ENCODE measurements at regions not wholly inside any gene's neighbourhood (a gene's known extent, or its start where the extent isn't known, plus 50 kb on each side); places are given as distances from the start of the nearest gene placed in this dataset.
"Not testable (repeated sequence)": the region's sequence is repeated elsewhere in the genome, so short reads cannot be mapped to it uniquely, and the experiment has no call there.

DNA sequence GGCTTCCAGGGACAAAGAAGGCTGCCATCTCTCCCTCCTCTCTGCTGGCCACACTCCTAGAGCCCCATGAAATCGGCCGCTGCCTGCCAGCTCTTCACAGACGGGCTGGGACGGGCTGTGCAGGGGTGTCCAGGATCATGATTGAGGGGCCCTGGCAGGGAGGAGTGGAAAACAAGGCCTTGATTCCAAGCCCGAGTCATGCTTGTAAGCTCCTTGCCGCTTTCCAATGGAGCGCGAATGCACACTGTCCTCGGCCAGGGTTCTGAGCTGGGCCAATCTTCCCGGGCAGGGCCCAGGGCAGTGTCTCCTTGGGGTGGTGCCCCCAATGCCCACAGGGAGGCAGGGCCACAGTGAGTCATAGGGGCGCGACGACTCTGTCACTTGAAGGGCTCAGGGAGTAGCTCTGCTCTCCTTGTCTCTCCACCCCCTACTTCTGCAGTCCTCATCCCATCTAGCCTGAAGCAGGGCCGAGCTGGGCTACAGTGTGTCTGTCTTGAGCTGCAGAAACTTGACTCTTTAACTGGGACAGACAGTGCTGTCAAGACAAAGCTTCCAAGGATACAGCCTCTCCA, 186.2 kb upstream of the SVIL start:
- DNase-seq = no peak

DNA sequence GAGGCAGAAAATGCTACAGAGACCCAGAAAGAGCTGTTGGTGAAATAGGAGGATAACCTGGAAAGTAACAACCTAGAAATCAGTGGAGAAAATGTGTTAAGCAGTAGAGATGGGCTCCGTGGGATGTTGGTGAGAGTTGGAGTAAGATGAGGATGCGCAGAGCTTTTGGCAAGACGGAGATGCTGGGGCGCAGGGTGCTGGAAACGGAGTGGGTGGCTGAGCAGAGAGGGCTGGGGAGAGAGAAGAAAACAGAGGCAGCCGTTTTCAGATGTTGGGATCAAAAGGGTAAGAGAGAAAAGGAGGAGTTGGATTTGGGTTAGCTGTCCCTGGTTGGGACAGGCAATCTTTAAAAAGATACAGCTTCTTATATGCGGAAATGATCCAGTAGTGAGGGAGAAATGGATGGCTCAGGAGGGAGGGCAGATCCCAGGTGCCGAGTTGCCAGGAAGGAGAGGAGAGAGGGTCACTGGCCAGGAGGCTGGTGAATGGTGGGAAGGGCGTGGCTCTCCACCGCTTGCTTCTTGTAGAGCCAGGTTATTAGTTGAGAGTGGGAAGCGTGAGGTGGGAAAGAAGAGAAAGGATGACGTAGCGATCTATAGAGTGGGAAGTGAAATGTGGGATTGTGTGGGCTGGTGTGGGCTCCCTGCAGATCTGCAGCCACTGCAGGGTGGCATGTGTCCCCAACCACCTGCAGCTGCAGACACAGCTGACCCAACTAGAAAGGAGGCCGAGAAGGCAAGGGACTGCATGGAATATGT, 182.2 kb upstream of the SVIL start:
- DNase-seq = no peak

DNA sequence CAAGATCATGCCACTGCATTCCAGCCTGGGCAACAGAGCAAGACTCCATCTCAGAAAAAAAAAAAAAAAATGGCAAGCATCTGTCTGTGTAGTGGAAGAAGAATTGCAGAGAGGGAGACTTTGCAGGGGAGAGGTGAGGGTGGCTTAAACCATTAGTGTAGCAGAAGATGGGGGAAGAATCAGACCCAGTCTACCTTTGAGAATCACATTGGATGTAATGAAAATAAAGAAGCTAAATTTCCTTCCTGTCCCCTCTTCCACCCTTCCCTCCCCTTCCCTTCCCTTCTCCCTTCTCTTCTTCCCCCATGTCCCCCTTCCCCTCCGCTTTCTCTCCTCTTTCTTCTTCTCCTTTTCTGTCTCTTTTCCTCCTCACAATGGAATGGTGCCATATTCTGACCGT, 180.8 kb upstream of the SVIL start:
- DNase-seq = no peak

DNA sequence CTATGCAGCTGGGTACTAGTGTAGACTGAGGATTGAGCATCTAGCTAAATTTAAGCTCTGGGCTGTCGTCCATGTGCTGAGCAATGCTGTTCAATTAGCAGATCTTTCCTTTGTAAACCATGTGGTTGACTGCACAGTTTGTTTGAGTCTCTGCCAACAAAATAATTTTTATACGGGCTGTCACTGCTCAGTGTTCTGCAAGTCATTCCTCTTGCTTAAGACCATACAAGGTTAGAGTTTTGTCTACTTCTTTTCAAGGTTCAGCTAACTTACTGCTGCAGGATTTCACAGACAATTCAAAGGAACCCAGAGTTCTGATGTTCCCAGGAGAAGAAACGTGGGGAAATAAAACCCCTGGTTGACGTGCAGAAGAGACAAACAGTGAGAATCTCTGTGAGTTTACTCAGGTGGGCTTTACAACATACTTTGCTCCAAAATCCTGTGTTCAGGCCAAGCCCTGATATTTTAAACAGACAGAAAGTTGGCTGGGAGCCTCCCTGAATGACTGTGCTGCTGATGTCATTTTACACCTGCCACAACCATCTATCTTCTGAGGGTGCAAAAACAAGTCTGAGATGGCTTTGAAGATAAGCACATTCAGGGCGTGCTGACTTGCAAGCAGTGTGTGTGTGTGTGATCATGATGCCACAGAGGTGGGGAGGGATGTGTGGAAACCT, 177.1 kb upstream of the SVIL start:
- DNase-seq = peak; percentile 95

DNA sequence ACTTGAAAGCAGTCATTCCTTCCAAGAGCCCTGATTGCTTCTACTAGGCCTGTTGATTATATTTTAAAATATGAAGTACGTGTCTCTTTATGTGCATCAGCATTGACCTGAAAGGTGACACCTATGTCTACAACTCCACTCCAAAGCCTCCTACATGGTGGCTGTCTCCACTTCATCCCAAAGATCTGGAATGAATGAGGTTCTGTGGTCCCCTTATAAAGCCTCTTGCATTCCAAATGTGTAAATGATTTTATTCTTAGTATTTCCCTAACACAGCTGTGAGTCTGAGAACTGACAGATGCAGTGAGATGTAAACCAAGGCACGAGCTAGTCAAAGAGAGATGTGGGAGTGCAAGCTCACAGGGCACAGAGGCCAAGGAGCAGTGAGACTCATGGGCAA, 176.0 kb upstream of the SVIL start:
- peak; percentile 21 for DNase-seq

DNA sequence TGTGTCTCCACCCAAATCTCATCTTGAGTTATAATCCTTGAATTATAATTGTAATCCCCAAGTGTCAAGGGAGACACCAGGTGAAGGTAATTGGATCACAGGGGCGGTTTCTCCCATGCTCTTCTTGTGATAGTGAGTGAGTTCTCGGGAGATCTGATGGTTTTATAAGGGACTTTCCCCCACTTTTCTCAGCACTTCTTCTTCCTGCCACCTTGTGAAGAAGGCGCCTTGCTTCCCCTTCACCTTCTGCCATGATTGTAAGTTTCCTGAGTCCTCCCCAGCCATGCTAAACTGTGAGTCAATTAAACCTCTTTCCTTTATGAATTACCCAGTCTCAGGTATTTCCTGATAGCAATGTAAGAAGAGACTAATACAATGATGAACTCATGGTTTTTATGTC, 175.5 kb upstream of the SVIL start:
- DNase-seq = not testable (repeated sequence)

DNA sequence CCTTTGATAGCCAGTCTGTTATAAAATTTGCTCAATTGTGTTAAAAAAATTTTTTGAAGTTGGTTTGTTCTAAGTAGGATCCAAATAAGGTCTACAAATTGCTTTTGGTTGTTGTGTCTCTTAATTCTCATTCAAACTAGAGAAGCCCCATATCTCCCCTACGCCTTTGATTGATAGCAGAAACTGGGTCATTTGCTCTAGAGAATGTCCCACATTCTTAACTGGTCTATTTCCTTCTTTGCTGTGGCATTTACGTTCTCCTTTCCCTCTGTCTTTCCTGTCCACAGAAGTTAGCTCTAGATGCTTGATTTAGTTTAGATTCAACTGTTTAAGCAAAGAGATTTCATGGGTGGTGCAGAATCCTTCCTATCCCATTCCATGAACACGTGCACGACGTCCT, 174.6 kb upstream of the SVIL start:
- DNase-seq = no peak

DNA sequence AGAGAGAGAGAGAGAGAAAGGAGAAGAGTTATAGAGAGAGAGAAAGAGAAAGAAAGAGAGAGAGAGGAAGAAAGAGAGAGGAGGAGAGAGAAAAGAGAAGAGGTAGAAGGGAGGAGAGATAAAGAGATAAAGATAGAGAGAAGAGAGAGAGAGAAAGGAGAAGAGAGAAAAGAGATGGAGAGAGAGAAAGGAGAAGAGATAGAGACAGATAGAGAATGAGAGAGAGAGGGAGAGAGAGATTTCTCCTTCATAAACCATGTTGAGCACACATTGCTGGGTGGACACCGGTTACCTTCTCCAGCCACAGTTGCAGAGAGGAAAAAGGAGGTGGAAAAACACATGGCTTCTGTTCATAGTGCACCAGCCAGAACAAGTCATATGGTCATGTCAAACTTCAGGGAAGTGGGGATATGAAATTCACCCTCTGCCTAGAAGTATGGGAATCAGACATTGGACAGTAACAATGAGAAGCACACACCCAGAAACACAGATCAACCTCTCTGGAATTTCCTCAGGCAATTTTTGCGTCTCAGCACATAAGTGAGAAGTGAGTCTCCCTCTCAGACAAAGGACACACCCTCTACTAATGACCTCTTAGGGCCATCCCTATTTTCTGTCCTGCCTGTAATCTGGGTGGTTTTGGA, 172.5 kb upstream of the SVIL start:
- DNase-seq = peak; percentile 46

DNA sequence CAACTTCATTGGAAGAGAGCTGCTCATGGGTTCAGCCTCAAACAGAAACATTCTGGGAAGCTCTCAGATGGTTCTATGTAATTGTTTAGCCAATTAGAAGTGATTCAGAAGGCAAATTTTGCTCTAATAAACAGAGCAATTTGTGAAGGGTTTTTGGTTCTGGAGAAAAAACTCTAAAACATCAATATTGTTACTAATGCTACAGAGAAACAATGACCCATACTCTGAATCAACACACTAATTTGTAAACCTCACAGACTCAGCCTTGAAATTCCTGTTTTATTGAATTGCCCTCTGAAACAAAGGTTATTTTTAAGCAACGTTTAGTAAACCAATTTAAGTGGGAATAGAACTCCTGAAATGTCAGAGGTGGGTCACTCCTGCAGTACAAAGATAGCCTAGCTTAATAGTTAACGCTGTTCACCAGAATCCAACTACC, 171.6 kb upstream of the SVIL start:
- no peak for DNase-seq

DNA sequence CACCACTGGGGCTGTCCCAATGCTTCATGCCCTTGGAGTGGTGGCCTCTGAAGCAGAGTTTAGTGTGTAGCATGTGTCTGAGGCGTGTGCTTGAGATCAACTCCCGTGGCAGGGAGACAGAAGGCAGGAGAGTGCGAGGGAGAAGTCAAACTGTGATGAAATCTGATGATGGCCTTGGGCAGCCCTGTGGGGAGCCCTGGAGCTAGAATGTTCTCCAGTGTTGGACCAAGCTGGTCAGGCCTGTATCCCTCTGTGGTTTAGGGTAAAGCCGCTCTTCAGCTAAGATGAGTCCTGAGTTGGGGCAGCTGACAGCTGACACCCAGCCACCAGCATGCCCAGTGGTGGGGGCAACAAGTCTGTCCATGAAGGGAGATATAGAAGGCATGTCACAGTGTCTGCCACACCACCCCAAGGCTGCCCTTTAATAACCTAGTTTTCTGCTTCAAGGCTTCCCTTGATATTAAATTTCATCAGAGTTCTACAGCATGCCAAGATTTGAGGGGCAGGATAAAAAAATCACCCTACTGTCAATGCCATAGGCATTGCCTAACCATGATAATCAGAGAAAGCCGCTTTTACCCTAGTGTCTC, 170.5 kb upstream of the SVIL start:
- DNase-seq = no peak

DNA sequence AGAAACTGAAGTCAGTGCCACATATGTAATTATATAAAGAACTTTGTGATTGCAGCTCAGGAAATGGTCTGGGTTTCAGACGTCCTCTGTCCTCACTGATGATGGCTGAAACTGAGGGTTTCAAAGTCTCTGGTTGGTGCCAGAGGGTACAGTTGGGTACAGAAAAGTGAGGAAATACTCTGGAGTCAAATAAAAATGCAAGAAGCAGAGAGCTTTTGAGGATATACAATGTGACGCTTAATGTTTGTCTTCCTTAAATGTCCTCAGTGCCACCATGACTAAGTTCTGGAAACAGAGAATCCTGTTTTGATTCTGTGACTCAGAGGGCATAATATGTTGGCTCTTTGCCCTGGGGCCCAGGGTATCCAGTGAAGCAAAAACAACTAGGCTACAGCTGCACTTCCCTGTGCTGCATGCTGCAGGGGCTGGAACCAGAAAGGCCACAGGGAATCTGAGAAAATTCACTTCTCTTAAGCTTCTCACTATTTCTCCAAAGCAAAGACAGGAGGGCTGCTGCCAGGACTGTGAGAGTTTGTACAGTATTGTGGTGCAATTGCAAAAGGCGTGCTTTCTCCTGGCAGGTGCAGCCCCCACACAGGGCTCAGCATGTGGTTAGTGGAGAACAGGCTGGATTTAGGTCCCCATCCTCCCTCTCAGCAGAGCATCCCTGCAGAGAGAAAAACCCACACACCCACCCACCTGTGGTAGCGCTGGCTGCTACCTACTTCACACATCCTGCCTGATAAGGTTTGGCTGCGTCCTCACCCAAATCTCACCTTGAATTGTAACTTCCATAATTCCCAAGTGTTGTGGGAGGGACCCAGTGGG, 169.5 kb upstream of the SVIL start:
- DNase-seq = peak; percentile 85

DNA sequence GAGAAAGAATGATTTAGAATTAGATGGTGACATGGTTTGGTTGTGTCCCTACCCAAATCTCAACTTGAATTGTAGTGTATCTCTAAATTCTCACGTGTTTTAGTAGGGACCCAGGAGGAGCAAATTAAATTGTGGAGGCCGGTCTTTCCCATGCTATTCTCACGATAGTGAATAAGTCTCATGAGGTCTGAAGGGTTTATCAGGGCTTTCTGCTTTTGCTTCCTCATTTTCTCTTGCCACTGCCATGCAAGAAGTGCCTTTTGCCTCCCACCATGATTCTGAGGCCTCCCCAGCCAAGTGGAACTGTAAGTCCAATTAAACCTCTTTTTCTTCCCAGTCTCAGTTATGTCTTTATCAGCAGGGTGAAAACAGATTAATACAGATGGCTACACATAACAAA, 167.4 kb upstream of the SVIL start:
- DNase-seq = no peak

DNA sequence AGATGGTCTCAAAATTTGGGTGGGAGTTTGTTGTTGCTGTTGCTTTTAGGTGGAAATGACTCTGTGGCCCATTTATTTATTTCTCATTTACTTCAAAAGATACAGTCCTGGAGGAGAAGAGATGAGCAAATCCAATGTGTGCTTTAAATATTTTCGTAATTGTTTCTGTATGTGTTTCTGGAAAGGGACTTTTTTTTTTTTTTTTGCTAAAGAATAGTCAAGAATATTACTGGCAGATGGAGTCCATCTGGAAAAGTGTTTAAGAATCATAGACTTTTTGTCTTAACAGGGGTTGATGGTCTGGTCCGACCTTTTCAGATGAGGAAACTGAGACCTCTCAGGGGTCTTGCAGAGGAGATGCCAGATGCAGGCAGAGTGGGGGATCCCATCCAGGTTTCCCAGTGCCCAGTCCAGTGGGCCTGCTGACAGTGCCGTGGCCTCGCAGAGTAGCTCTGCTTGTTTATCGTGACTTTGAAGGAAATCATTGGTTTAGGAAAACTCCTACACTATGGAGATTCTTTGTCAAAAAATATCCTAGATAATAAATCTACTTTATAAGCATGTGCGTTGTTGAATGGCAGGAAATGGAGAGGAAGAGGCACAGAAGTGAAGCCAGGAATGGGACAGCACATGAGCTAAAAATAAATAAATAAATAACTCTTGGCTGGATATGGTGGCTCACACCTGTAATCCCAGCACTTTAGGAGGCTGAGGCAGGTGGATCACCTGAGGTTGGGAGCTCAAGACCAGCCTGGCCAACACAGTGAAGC, 164.3 kb upstream of the SVIL start:
- peak; percentile 43 for DNase-seq

DNA sequence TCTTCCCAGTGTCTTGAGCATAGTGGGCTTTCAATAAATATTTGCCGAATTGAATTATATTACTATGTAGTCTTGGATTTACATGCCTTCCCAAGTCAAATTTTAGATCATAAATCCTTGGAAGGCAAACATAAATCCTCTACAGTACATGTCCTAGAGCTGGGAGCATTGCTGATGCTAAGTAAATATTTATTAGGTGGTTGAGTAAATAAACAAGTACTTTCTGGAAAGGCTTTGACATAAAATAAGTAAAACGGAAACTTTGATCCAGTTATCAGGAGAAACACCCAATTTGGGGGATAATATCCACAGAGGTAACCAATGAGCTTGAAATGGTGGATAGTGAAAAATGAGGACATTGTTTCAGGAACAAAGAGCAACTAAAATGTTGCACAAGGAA, 162.8 kb upstream of the SVIL start:
- DNase-seq = no peak

DNA sequence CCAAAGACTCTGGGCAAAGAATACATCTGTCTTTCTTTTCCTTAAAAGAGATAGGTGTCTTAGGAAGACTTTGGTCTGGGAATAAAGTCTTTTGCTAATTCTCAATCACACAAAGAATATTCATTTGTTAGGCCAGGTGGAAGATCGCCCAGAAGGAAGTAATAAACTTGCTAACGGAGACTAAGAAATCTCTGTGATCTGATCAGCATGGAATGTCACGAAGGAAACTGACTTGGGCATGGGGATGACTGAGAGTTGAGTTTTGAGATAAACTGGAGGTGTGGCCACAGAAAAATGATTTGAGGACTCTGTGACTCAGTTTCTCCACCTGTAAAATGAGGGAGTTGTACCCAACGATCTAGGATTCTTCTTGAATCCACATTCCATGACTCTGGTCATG, 161.1 kb upstream of the SVIL start:
- peak; percentile 47 for DNase-seq

DNA sequence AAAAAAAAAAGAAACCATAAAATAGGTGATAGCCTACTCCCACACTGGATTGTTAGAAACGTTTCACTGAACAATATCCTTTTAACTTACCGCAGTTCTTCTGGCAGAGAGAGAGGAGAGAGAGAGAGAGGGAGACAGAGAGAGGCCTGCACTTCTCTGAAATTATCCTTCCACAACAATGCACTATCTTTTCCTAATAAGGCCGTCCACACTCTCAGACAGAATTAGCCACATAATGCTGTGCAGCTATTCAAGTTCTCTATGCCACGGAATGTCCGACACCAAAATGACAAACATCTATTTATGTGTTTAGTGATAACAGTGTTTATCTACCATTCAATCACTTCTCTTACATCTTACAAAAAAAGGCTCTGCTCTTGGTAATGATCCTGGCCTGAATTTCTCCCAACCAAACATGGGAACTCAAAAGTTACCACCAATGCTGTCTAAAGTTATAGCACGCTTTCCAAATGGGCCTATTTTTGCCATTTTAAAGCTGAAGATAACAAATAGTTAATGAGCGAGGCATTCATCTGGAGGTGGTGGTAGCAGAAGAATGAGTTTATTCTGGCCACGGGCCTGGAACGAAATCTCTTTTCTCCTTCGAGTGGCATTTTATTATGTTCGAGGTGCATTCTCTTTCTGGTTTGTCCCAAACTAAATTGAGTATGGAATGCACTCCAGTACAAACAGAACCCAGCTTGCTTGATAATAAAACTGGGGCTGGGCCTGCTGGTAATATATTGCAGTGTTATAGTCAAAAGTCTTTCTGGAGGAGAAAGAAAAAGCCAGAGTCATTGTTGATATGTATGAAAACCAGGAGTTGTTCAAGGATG, 160.2 kb upstream of the SVIL start:
- DNase-seq = peak; percentile 12

DNA sequence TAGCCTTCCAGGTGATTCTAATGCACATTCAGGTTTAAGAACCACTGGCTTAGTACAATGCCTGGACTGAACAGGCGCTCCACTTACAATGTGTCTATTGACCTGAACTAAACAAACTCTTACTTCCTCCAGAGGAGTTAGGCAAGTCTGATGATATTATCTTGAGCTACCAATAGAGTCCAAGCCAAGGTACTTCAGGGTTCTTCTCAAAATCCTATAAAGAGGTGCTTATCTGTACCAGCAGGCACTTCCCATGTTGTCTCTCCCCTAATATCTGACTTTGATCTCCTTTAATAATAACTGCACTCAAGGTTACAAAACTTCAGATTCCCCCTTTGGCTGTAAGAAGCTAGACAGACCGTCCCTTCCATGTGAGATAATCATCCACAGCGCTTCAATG, 157.0 kb upstream of the SVIL start:
- DNase-seq = no peak

DNA sequence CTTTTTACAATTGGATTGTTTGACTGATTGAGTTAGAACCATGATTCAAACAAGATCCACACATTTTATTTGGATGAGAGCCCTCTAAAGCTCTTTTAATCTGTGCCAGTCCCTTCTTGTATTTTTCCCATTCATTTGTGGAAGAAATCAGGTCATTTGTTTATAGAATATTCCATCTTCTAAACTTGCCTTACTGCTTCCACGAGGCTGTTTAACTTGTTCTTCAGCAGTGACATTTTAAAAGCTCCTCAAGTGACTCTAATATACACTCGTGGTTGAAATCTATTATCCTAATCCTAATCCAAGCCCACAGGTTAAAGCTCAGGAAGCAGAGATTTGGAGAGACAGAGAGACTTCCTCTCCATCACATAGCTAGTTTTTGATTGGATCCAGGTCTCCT, 155.4 kb upstream of the SVIL start:
- DNase-seq = no peak

DNA sequence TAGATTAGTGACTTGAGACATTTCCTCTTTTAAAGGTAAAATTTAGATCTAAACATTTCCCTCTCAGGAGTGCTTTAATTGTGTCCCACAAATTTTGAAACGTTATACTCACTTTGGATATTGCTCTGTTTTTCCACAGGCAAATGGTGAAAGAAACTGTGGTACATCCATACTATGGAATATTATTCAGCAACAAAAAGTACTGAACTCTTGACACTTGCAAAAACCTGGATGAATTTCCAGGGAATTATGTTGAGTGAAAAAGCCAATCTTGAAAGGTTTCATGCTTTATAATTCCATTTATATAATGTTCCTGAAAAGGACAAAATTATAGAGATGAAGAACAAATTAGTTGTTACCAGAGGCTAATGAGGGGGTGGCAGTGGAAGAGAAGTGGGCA, 153.3 kb upstream of the SVIL start:
- DNase-seq = no peak

DNA sequence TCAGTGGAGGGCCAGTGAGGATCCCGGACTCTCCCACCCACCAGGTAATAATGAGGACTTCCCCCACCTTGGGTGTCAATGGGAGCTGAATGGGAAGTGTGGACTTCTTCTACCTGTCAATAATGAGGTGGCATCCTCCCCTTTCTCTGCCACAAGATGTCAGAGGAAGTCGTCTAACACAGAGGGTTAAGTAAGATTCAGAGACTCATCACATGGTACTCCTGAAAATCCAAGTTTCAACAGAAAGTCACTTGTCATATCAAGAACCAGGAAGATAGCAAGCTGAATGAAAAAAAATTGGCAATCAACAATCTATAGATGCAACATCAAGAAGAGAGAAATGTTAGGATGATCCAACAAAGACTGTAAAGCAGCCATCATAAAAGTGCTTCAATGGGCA, 150.9 kb upstream of the SVIL start:
- no peak for DNase-seq
